ENCODE measurements at regions not wholly inside any gene's neighbourhood (a gene's known extent, or its start where the extent isn't known, plus 50 kb on each side); places are given as distances from the start of the nearest gene placed in this dataset.

- Histone ChIP-seq H3K4me1 (no peaks in the 10 kb centered on the region), H3K36me3 (ENCODE audit: insufficient read depth in 1 of 2, low read depth in 1 of 2) (no peaks in the 10 kb centered on the region), H3K27ac (no peak overlapping the region), H3K27me3 (ENCODE audit: insufficient read depth in 3 of 3, low read length in 2 of 3) (no peaks in the 10 kb centered on the region), H3K4me3 (no peak overlapping the region), H3K9me3 (no peaks in the 10 kb centered on the region)
- ATAC-seq (no peak), DNase-seq (no peak)
- intact Hi-C loops (cut with DNase I): no loop called here
- TF ChIP-seq CTCF (IDR thresholded peaks at IDR 0.05): no peak
Measured at GRCh38 chr21:23951251-23951650, 1656.0 kb downstream of the MRPL39 start.

- 53 to 65% (median 58%) methylated on average over 2 of the region's 2 CpGs for WGBS, 3 donors
- Histone ChIP-seq H3K27me3 (ENCODE audit: insufficient read depth in 3 of 3, low read length in 2 of 3) (no peaks in the 10 kb centered on the region), H3K27ac (no peak overlapping the region), H3K4me3 (no peak overlapping the region), H3K4me1 (no peaks in the 10 kb centered on the region), H3K9me3 (no peaks in the 10 kb centered on the region), H3K36me3 (ENCODE audit: insufficient read depth in 1 of 2, low read depth in 1 of 2) (no peaks in the 10 kb centered on the region)
- DNase-seq: no peak
- no peak for TF ChIP-seq CTCF (IDR thresholded peaks at IDR 0.05)
- no peak for ATAC-seq
- intact Hi-C loops (cut with DNase I): no loop called here
Measured at GRCh38 chr21:23950344-23950743, 1656.9 kb downstream of the MRPL39 start.

- H3K4me1 ChIP-seq: no peaks in the 10 kb centered on the region
- no peaks in the 10 kb centered on the region for H3K36me3 ChIP-seq (ENCODE audit: insufficient read depth in 1 of 2, low read depth in 1 of 2)
- H3K4me3 ChIP-seq: no peak overlapping the region
- no peaks in the 10 kb centered on the region for H3K9me3 ChIP-seq
- H3K27ac ChIP-seq: no peak overlapping the region
- intact Hi-C loops (cut with DNase I): no loop called here
- DNase-seq (no peak), ATAC-seq (no peak)
- WGBS, 3 donors: 80 to 88% (median 86%) methylated on average over 2 of the region's 2 CpGs
- no peaks in the 10 kb centered on the region for H3K27me3 ChIP-seq (ENCODE audit: insufficient read depth in 3 of 3, low read length in 2 of 3)
- TF ChIP-seq CTCF (IDR thresholded peaks at IDR 0.05): no peak
Measured at GRCh38 chr21:23949493-23949892, 1657.8 kb downstream of the MRPL39 start.

GRCh38 chr21:23939369-23940065 lies 1667.8 kb downstream of the MRPL39 start:
- Histone ChIP-seq H3K4me3 (no peak overlapping the region), H3K4me1 (no peaks in the 10 kb centered on the region), H3K27ac (no peak overlapping the region), H3K27me3 (ENCODE audit: insufficient read depth in 3 of 3, low read length in 2 of 3) (no peaks in the 10 kb centered on the region), H3K9me3 (no peaks in the 10 kb centered on the region), H3K36me3 (ENCODE audit: insufficient read depth in 1 of 2, low read depth in 1 of 2) (no peaks in the 10 kb centered on the region)
- intact Hi-C loops (cut with DNase I): no loop called here
- no peak for ATAC-seq
- DNase-seq: no peak
- no peak for TF ChIP-seq CTCF (IDR thresholded peaks at IDR 0.05)
- 66 to 86% (median 67%) methylated on average over 3 of the region's 3 CpGs for WGBS, 3 donors

- no peak overlapping the region for H3K27ac ChIP-seq
- 85 to 94% (median 89%) methylated on average over 2 of the region's 2 CpGs for WGBS, 3 donors
- no peaks in the 10 kb centered on the region for H3K27me3 ChIP-seq (ENCODE audit: insufficient read depth in 3 of 3, low read length in 2 of 3)
- DNase-seq (no peak), ATAC-seq (no peak)
- intact Hi-C loops (cut with DNase I): no loop called here
- no peaks in the 10 kb centered on the region for H3K9me3 ChIP-seq
- H3K36me3 ChIP-seq (ENCODE audit: insufficient read depth in 1 of 2, low read depth in 1 of 2): no peaks in the 10 kb centered on the region
- H3K4me1 ChIP-seq: no peaks in the 10 kb centered on the region
- no peak overlapping the region for H3K4me3 ChIP-seq
- no peak for TF ChIP-seq CTCF (IDR thresholded peaks at IDR 0.05)
Measured at GRCh38 chr21:23936991-23937390, 1670.3 kb downstream of the MRPL39 start.

Data from psoas muscle (tissue), 7 donors.